Thyroid gland (tissue), 4 donors: ENCODE measurements at regions not wholly inside any gene's neighbourhood (a gene's known extent, or its start where the extent isn't known, plus 50 kb on each side); places are given as distances from the start of the nearest gene placed in this dataset.

Experiments used
- DNase-seq, 2 donors: peaks; one replicate each; pipeline ENCODE4 v3.0.0-alpha.2; 2019
- H3K27ac ChIP-seq, 3 donors: fragments of 200-600 bp; sonication (generic); 1 replicate in 2 of 3; 2 replicates in 1 of 3; pipeline ENCODE4 v1.5.1; 2016 to 2019; ENCODE audit warnings: mild to moderate bottlenecking in 1 of 3, moderate library complexity in 1 of 3
- H3K27me3 ChIP-seq: fragments of 200-600 bp; sonication (generic); one replicate; pipeline ENCODE4 v1.5.1; 2019
- H3K36me3 ChIP-seq, 2 donors: fragments of 200-600 bp; sonication (generic); one replicate each; pipeline ENCODE4 v1.5.1; 2016 to 2019
- H3K4me1 ChIP-seq, 2 donors: fragments of 200-600 bp; sonication (generic); one replicate each; pipeline ENCODE4 v1.5.1; 2017 to 2019
- H3K4me3 ChIP-seq, 3 donors: fragments of 200-600 bp; sonication (generic); replicated peaks in 1 of 3; 1 replicate in 2 of 3; 2 replicates in 1 of 3; pipeline ENCODE4 v1.5.1; 2016; ENCODE audit warnings: mild to moderate bottlenecking in 1 of 3
- H3K9me3 ChIP-seq: fragments of 200-600 bp; sonication (generic); one replicate; pipeline ENCODE4 v1.5.1; 2017
- POLR2A ChIP-seq, 2 donors: fragments of 450-650 bp; IDR thresholded peaks; one replicate each; pipeline ENCODE4 v1.6.1; 2017; ENCODE audit warnings: antibody characterized with exemption in 2 of 2, mild to moderate bottlenecking in 2 of 2, moderate library complexity in 1 of 2
- WGBS, 2 donors: methylation state at CpG; one replicate each; pipeline ENCODE4 v1.1.5; 2017; 5-methylcytosine and 5-hydroxymethylcytosine counted together
- intact Hi-C: fragments of 100-400 bp; cut with DNase I; formaldehyde crosslinking; loops from one replicate; pipeline ENCODE4 v1.15.1; 2023
- TF ChIP-seq, protein P1 (sequence below), 6 experiments: fragments of 200-600 bp in 3 of 6; fragments of 450-650 bp in 3 of 6; sonication (generic) in 3 of 6; IDR thresholded peaks; one replicate each; pipeline ENCODE4 v1.5.1; 2016 to 2019; ENCODE audit warnings: antibody characterized with exemption in 6 of 6, mild to moderate bottlenecking in 2 of 6, inconsistent platforms in 1 of 6, moderate library complexity in 1 of 6

GRCh38 chr2:64842030-64842429, 147.2 kb upstream of the SLC1A4 start:
- intact Hi-C loops = no loop called here
- WGBS, 2 donors = 97 to 98% methylated on average over 5 of the region's 5 CpGs
- H3K4me1 ChIP-seq = peaks cover 6 to 29% of the 10 kb centered on the region in 2 donors
- no peak overlapping the region for H3K4me3 ChIP-seq
- no peaks in the 10 kb centered on the region for H3K9me3 ChIP-seq
- no peak overlapping the region for H3K27ac ChIP-seq
- TF ChIP-seq, protein P1, sequence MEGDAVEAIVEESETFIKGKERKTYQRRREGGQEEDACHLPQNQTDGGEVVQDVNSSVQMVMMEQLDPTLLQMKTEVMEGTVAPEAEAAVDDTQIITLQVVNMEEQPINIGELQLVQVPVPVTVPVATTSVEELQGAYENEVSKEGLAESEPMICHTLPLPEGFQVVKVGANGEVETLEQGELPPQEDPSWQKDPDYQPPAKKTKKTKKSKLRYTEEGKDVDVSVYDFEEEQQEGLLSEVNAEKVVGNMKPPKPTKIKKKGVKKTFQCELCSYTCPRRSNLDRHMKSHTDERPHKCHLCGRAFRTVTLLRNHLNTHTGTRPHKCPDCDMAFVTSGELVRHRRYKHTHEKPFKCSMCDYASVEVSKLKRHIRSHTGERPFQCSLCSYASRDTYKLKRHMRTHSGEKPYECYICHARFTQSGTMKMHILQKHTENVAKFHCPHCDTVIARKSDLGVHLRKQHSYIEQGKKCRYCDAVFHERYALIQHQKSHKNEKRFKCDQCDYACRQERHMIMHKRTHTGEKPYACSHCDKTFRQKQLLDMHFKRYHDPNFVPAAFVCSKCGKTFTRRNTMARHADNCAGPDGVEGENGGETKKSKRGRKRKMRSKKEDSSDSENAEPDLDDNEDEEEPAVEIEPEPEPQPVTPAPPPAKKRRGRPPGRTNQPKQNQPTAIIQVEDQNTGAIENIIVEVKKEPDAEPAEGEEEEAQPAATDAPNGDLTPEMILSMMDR (IDR thresholded peaks at IDR 0.05) = no peak
- TF ChIP-seq POLR2A (IDR thresholded peaks at IDR 0.05) = no peak
- H3K27me3 ChIP-seq = no peaks in the 10 kb centered on the region
- no peaks in the 10 kb centered on the region for H3K36me3 ChIP-seq
- DNase-seq = no peak

- peaks cover 6 to 19% of the 10 kb centered on the region in 2 donors for H3K4me1 ChIP-seq
- H3K36me3 ChIP-seq = no peaks in the 10 kb centered on the region
- no peak overlapping the region for H3K27ac ChIP-seq
- no peaks in the 10 kb centered on the region for H3K9me3 ChIP-seq
- DNase-seq = no peak
- TF ChIP-seq POLR2A (IDR thresholded peaks at IDR 0.05) = no peak
- TF ChIP-seq, protein P1 (IDR thresholded peaks at IDR 0.05) = no peak
- 90 to 99% methylated on average over 2 of the region's 2 CpGs for WGBS, 2 donors
- no peak overlapping the region for H3K4me3 ChIP-seq
- intact Hi-C loops = no loop called here
- no peaks in the 10 kb centered on the region for H3K27me3 ChIP-seq
Observed at GRCh38 chr2:64844087-64844486, 145.1 kb upstream of the SLC1A4 start.

DNA sequence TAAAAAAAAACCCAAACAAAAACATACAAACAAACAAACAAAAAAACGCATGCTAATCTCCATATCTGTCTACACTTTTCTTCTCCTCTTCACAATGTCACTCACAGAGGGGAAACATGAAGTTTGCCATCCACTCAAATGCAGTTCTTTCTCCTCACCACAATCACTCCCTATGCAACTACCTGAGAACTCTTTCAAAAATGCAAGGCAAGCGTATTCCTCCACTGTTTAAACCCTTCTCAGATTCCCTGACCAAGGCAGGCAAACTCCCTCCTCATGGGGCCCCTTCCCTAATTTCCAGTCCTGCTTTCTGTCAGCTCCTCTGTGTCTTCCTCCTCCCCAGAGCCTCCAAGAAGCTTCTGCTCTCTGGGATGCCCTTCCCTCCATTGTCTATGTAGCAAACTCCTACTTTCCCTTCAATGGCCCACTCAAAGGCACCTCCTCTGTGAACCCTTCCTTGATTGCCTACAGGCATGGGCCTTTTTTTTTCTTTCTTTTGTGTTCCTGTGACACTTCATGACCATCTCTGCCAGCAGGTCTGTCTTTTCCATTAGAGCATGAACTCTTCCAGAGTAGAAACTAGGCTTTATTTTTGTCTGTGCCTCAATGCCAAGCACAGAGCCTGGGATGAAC, 143.8 kb upstream of the SLC1A4 start:
- 90 to 95% methylated on average over 2 of the region's 2 CpGs for WGBS, 2 donors
- Histone ChIP-seq H3K36me3 (no peaks in the 10 kb centered on the region), H3K27ac (no peak overlapping the region), H3K9me3 (no peaks in the 10 kb centered on the region), H3K4me1 (peaks cover 0 to 11% of the 10 kb centered on the region in 2 donors), H3K4me3 (no peak overlapping the region), H3K27me3 (no peaks in the 10 kb centered on the region)
- DNase-seq = no peak
- intact Hi-C loops = no loop called here
- TF ChIP-seq, protein P1 (IDR thresholded peaks at IDR 0.05) = no peak
- no peak for TF ChIP-seq POLR2A (IDR thresholded peaks at IDR 0.05)

DNA sequence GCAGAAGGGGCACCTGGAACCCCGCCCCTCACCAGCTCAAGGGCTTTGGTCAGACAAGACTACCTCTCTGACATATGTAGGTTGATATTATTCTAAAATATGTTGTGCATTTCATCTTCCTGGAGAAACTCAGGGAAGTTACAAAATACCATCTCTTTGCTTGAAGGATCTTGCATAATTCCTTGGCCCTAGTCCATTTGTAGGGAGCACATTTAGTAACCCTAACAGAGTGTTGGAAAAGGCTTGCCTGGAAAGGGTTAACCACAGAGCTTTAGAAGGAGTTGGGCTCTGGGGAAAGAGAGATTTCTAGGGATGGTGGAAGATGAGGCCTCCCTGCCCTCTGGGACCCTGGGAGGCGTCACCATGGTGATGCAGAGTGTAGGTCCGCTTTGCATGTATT, 143.0 kb upstream of the SLC1A4 start:
- WGBS, 2 donors = 92% methylated on average over 3 of the region's 3 CpGs
- Histone ChIP-seq H3K4me1 (peaks cover 0 to 5% of the 10 kb centered on the region in 2 donors), H3K27me3 (no peaks in the 10 kb centered on the region), H3K36me3 (no peaks in the 10 kb centered on the region), H3K9me3 (no peaks in the 10 kb centered on the region), H3K27ac (no peak overlapping the region), H3K4me3 (no peak overlapping the region)
- intact Hi-C loops = no loop called here
- DNase-seq = no peak
- TF ChIP-seq POLR2A (IDR thresholded peaks at IDR 0.05) = no peak
- TF ChIP-seq, protein P1 (IDR thresholded peaks at IDR 0.05) = no peak

DNA sequence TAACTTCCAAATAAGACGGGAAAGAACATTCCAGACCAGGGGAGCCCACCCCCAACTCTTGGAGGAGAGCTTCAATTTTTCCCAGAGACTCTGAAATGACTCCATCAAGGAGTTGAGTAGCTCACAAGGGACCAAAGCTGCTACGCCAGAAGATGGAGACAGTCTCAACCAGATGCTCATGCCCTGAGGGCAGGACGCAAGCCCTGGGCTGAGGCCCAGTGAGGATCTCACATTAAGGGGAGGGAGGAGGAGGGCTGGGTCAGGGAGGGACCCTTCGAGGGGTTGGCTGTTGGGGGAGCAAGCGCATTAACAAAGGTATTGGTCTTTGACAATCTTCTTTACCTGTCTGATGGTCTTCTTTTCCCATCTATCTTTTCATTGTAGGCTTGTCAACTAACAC, 141.3 kb upstream of the SLC1A4 start:
- Histone ChIP-seq H3K36me3 (no peaks in the 10 kb centered on the region), H3K9me3 (no peaks in the 10 kb centered on the region), H3K27ac (no peak overlapping the region), H3K27me3 (no peaks in the 10 kb centered on the region), H3K4me1 (no peaks in the 10 kb centered on the region), H3K4me3 (no peak overlapping the region)
- TF ChIP-seq, protein P1 (IDR thresholded peaks at IDR 0.05) = no peak
- TF ChIP-seq POLR2A (IDR thresholded peaks at IDR 0.05) = no peak
- intact Hi-C loops = no loop called here
- DNase-seq = no peak
- 89 to 90% methylated on average over 5 of the region's 5 CpGs for WGBS, 2 donors
